T-cell (primary cell): ENCODE measurements at regions not wholly inside any gene's neighbourhood (a gene's known extent, or its start where the extent isn't known, plus 50 kb on each side); places are given as distances from the start of the nearest gene placed in this dataset.
A peak's percentile ranks its signal among the peaks of the same experiment; 100 is the strongest.

Experiments
- ATAC-seq, 4 experiments: fragments of 200-7000 bp in 3 of 4; fragments of 150-1000 bp in 1 of 4; cut with Tn5 transposase; replicated peaks in 1 of 4; 1 replicate in 3 of 4; 2 replicates in 1 of 4; pipeline ENCODE4 v1.10.0; 2021; ENCODE audit warnings: moderate library complexity in 3 of 4, mild to moderate bottlenecking in 2 of 4, moderate number of reproducible peaks in 1 of 4
- CTCF ChIA-PET, 2 donors: fragments of 300-600 bp; sonication (Branson Sonifier 250); formaldehyde crosslinking; loops; one replicate each; lab custom pipeline; 2022; ENCODE audit warnings: antibody characterized with exemption in 2 of 2; lab: Charles Lee
- POLR2A ChIA-PET, 2 donors: fragments of 300-600 bp; sonication (Branson Sonifier 250); formaldehyde crosslinking; loops; one replicate each; lab custom pipeline; 2022; ENCODE audit warnings: antibody characterized with exemption in 2 of 2; lab: Charles Lee
- DNase-seq, 35 experiments: peaks; one replicate each; pipeline versions ENCODE4 v3.0.0 to v3.0.0-alpha.2; 2013 to 2023
- H3K27ac ChIP-seq: one replicate; pipeline ENCODE4 v1.5.1; 2013; ENCODE audit warnings: low read length
- H3K27me3 ChIP-seq, 2 experiments: replicated peaks in 1 of 2; 1 replicate in 1 of 2; 2 replicates in 1 of 2; pipeline versions ENCODE4 v1.6.1 to v1.7.0; 2013; ENCODE audit warnings: low read length in 1 of 2, mixed read lengths in 1 of 2; ENCODE audit not compliant: control insufficient read depth in 2 of 2, insufficient read depth in 2 of 2; ENCODE audit errors: extremely low read depth in 1 of 2
- H3K36me3 ChIP-seq, 2 donors: 1 replicate in 1 of 2; 2 replicates in 1 of 2; pipeline versions ENCODE4 v1.6.1 to v1.7.0; 2013; ENCODE audit warnings: low read length in 1 of 2; ENCODE audit not compliant: control insufficient read depth in 2 of 2, insufficient read depth in 1 of 2; ENCODE audit errors: extremely low read depth in 1 of 2
- H3K4me1 ChIP-seq, 2 experiments: 1 replicate in 1 of 2; 2 replicates in 1 of 2; pipeline versions ENCODE4 v1.6.1 to v1.7.0; 2013; ENCODE audit warnings: low read length in 2 of 2, mixed read lengths in 1 of 2; ENCODE audit not compliant: insufficient read depth in 2 of 2, control insufficient read depth in 1 of 2; ENCODE audit errors: extremely low read depth in 1 of 2
- H3K4me3 ChIP-seq, 2 donors: 1 replicate in 1 of 2; 2 replicates in 1 of 2; pipeline versions ENCODE4 v1.5.1 to v1.7.0; 2013; ENCODE audit warnings: mild to moderate bottlenecking in 2 of 2, low read length in 1 of 2, moderate library complexity in 1 of 2; ENCODE audit not compliant: control insufficient read depth in 1 of 2; ENCODE audit errors: extremely low read depth in 1 of 2
- H3K9me3 ChIP-seq: 2 replicates; pipeline ENCODE4 v1.7.0; 2013
- H3K27ac Mint-ChIP-seq, 2 donors: one replicate each; pipeline ENCODE4 v1.8.0; 2020 to 2021; ENCODE audit warnings: mild to moderate bottlenecking in 2 of 2, mixed read lengths in 2 of 2
- H3K27me3 Mint-ChIP-seq, 2 donors: one replicate each; pipeline ENCODE4 v1.8.0; 2021 to 2022; ENCODE audit warnings: mixed read lengths in 2 of 2
- H3K36me3 Mint-ChIP-seq: one replicate; pipeline ENCODE4 v1.8.0; 2021; ENCODE audit warnings: mixed read lengths
- H3K4me1 Mint-ChIP-seq, 3 donors: one replicate each; pipeline ENCODE4 v1.8.0; 2020 to 2022; ENCODE audit warnings: mixed read lengths in 3 of 3, mild to moderate bottlenecking in 1 of 3
- H3K4me3 Mint-ChIP-seq, 3 donors: one replicate each; pipeline ENCODE4 v1.8.0; 2020 to 2022; ENCODE audit warnings: mild to moderate bottlenecking in 3 of 3, mixed read lengths in 3 of 3, moderate library complexity in 3 of 3
- H3K9me3 Mint-ChIP-seq, 3 donors: one replicate each; pipeline ENCODE4 v1.8.0; 2020 to 2022; ENCODE audit warnings: mixed read lengths in 3 of 3
- WGBS: methylation state at CpG from one replicate; pipeline ENCODE4 v1.1.5; 2013; ENCODE audit warnings: missing lambda C conversion rate; ENCODE audit not compliant: insufficient coverage; 5-methylcytosine and 5-hydroxymethylcytosine counted together

- H3K4me3 Mint-ChIP-seq: no peak overlapping the region
- CTCF ChIA-PET: interaction anchor here (0.6 to 1.6 kb wide), 14 partner anchors 11 to 403 kb away, joined by 3 to 9 read pairs (median 4); no protein-coding TSS in a partner anchor
- POLR2A ChIA-PET: interaction anchor here in 1 of 2 donors (0.6 to 1.3 kb wide), 4 partner anchors 163 to 409 kb away, joined by 3 to 7 read pairs (median 4); partner anchors contain the start of gene TNFAIP3
- H3K27me3 ChIP-seq: no peaks in the 10 kb centered on the region
- no peaks in the 10 kb centered on the region for H3K36me3 Mint-ChIP-seq
- no peak overlapping the region for H3K4me3 ChIP-seq
- peaks cover 10 to 37% of the 10 kb centered on the region in 2 experiments for H3K4me1 ChIP-seq
- H3K4me1 Mint-ChIP-seq: peaks cover 36 to 48% (median 44%) of the 10 kb centered on the region in 3 donors
- H3K27ac Mint-ChIP-seq: no peak overlapping the region
- peaks cover 0 to 6% (median 2%) of the 10 kb centered on the region in 3 donors for H3K9me3 Mint-ChIP-seq
- no peak for DNase-seq
- H3K27me3 Mint-ChIP-seq: peaks cover 2 to 5% of the 10 kb centered on the region in 2 donors
- H3K36me3 ChIP-seq: no peaks in the 10 kb centered on the region
- H3K9me3 ChIP-seq: no peaks in the 10 kb centered on the region
- ATAC-seq: no peak
- H3K27ac ChIP-seq: no peak overlapping the region
- WGBS: no CpG with 5 or more reads among the region's 5 CpGs
These were observed 162.3 kb upstream of the TNFAIP3 start for GRCh38 chr6:137704802-137705159.

DNA sequence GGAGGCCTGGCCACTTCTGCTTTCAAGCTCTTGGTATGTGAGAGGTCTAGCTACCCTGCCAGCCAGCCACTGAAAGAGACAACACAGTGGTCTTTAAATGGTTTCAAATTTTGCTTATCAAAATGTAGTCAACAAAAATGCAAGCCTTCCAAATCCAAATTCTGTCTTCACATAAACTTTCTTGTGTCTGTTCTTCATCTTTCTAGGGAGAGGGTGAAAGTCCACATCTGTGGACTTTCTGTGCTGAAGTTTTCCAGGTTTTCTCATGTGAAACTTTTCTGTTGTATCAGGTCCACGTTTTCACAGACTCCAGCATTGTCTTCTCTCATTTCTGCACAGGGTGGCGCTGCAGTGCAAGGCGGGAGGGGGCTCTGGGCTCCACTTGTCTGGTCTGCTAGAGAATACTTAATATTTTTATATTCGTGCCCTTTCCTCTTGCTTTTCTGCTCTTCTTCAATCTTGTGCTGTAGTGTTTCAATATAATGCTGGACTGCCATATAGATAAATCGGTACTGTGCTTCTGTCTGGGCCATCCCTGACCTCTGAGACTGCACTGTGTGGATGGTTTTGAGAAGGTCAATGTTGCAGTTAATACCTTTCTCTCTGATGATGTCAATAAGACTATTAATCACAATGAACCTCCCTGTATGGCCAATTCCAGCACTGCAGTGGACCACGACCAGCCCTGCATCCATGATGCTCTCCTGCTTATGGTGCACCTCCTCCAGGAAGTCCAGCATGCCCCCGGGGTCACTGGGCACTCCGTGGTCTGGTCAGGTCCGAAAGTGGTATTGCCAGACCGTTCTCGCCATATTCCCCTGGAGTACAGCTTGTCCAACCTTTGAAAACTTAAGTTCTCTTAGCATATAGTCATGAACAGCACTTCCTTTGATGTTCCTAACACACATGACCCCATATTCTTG is 161.6 kb upstream of the TNFAIP3 start:
- no peak overlapping the region for H3K27ac ChIP-seq
- peak overlapping the region; percentile 19 to 96 for H3K27ac Mint-ChIP-seq
- peak in 3 of 4 experiments; percentile 29 to 54 (median 43) for ATAC-seq
- ChIA-PET CTCF (interaction anchor here (0.6 to 1.6 kb wide), 16 partner anchors 10 to 403 kb away, joined by 3 to 9 read pairs (median 4); no protein-coding TSS in a partner anchor), POLR2A (interaction anchor here in 1 of 2 donors (0.6 to 0.8 kb wide), 4 partner anchors 93 to 408 kb away, joined by 3 to 7 read pairs (median 4); partner anchors contain the start of gene TNFAIP3)
- peaks cover 0 to 6% (median 2%) of the 10 kb centered on the region in 3 donors for H3K9me3 Mint-ChIP-seq
- H3K4me3 Mint-ChIP-seq: no peak overlapping the region
- H3K4me3 ChIP-seq: no peak overlapping the region
- H3K4me1 ChIP-seq: peaks cover 17 to 41% of the 10 kb centered on the region in 2 experiments
- H3K27me3 Mint-ChIP-seq: peaks cover 2 to 5% of the 10 kb centered on the region in 2 donors
- no peaks in the 10 kb centered on the region for H3K9me3 ChIP-seq
- 98% methylated on average over 6 of the region's 11 CpGs for WGBS
- peak; percentile 40 to 82 (median 68) for DNase-seq
- H3K36me3 ChIP-seq: no peaks in the 10 kb centered on the region
- peaks cover 2% of the 10 kb centered on the region for H3K36me3 Mint-ChIP-seq
- H3K4me1 Mint-ChIP-seq: peaks cover 42 to 54% (median 50%) of the 10 kb centered on the region in 3 donors
- no peaks in the 10 kb centered on the region for H3K27me3 ChIP-seq

DNA sequence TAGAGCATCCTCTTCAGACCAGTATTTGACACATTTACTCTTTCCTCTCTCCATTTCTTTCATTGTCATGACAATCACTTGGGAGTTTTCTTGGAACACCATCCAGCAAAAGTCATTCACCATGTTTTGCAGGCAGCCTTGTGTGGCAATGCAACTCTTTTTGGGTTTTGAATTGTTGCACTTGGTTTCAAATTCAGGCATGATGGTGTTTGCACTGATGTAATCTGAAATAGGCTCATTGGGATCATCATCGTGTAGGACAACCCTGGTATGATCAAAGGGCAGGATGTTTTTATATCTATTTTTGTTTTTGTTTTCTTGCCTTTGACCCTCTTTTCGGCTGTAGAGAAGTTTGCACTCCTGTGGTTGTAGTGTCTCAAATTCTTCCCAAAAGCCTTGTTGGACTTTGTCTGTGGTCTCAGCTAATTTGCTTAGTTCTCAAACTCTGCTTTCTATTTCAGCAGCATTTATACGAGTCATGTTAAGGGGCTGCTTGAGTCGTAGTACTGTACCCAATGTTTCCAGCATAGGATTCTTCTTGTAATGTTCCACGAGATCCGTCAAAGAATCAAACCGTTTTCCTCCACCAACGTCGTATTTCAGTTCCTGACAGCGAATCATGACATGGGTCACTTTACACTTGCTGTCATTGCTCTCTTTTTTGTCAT is 160.8 kb upstream of the TNFAIP3 start:
- Histone ChIP-seq H3K9me3 (no peaks in the 10 kb centered on the region), H3K27ac (peak overlapping the region; percentile 90), H3K4me3 (no peak overlapping the region), H3K36me3 (no peaks in the 10 kb centered on the region), H3K4me1 (peaks cover 19 to 48% of the 10 kb centered on the region in 2 experiments), H3K27me3 (no peaks in the 10 kb centered on the region)
- CTCF ChIA-PET: interaction anchor here (0.6 to 1.3 kb wide), 10 partner anchors 89 to 269 kb away, joined by 3 to 7 read pairs (median 4); no protein-coding TSS in a partner anchor
- DNase-seq: no peak
- 62% methylated on average over 8 of the region's 10 CpGs for WGBS
- Mint-ChIP-seq H3K9me3 (peaks cover 2 to 6% (median 2%) of the 10 kb centered on the region in 3 donors), H3K36me3 (peaks cover 3% of the 10 kb centered on the region), H3K4me1 (peaks cover 45 to 59% (median 56%) of the 10 kb centered on the region in 3 donors), H3K27ac (peak overlapping the region; percentile 96 to 98), H3K27me3 (peaks cover 2 to 5% of the 10 kb centered on the region in 2 donors), H3K4me3 (no peak overlapping the region)
- ATAC-seq: no peak
- POLR2A ChIA-PET: interaction anchor here (0.6 to 1.1 kb wide), 5 partner anchors 10 to 551 kb away, joined by 3 to 6 read pairs (median 3); partner anchors contain the start of gene TNFAIP3 (in 1 of the 2)

DNA sequence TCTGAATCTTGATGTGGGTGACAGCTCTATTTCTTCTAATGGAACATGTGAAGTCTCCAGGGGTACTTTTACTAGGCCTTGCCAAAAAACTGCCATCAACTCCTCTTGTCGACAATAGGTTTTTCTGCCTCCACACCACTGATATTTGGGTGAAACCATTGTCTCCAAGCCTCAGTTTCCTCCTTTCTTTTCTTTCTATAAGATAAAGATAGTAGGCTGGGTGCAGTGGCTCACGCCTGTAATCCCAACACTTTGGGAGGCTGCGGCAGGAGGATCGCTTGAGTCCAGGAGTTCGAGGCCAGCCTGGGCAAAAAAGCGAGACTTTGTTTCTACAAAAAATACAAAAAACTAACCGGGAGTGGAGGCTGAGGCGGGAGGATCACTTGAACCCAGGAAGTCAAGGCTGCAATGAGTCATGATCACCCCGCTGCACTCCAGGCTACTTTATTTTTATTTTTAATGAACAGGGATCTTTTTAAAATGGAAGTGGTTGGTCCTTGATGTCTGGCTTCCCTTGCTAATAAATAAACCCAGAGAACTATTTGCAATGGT is 159.9 kb upstream of the TNFAIP3 start:
- Mint-ChIP-seq H3K36me3 (peaks cover 3% of the 10 kb centered on the region), H3K4me3 (peak overlapping the region in 2 of 3 donors; percentile 7 to 44), H3K27me3 (no peaks in the 10 kb centered on the region), H3K4me1 (peaks cover 45 to 66% (median 57%) of the 10 kb centered on the region in 3 donors), H3K27ac (peak overlapping the region; percentile 96 to 98), H3K9me3 (peaks cover 2 to 8% (median 6%) of the 10 kb centered on the region in 3 donors)
- ChIA-PET POLR2A (interaction anchor here (0.6 to 2.4 kb wide), 13 partner anchors 9 to 552 kb away, joined by 3 to 86 read pairs (median 5); partner anchors contain the start of gene TNFAIP3 (in 1 of the 2)), CTCF (interaction anchor here (0.6 to 2.0 kb wide), 18 partner anchors 9 to 270 kb away, joined by 3 to 52 read pairs (median 4); partner anchors contain the start of gene TNFAIP3 (in 1 of the 2))
- Histone ChIP-seq H3K27ac (peak overlapping the region; percentile 90), H3K4me1 (peaks cover 19 to 48% of the 10 kb centered on the region in 2 experiments), H3K27me3 (no peaks in the 10 kb centered on the region), H3K36me3 (no peaks in the 10 kb centered on the region), H3K9me3 (no peaks in the 10 kb centered on the region), H3K4me3 (no peak overlapping the region)
- no CpG with 5 or more reads among the region's 9 CpGs for WGBS
- ATAC-seq (no peak), DNase-seq (no peak)

DNA sequence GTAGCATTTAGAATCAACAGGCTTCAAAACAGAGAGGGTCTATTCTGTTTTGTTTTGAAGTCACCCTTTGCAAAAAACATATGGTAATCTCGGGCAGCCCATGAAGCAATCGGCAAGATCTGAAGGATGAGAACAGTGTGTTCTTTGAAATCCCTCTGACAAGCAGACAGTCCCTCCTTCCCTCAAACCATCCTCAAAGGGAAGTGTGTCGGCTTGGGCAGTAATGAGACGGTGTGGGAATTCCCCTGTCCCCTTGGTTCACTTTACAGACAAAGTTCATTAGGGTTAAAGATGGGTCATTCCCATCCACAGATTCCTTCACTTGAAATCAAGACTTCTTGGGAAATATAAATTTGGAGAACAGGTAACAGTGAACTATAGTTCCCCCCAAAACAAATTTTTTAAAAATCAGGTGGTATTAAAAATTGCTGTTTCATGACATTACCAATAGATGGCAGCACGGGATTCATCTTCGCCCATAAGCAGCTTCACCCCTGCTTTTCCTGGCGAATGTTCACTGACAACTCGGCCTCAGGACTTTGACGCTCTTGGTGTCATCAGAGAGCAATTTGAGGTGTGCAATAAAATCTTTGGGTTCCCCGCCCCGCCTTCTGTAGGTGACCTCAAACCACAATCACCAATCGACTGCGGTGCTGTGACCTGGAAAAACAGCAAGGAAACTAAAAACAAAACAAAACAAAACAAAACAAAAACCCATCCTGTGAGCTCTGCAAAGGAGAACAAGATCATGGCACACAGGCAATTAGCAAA is 159.3 kb upstream of the TNFAIP3 start:
- Mint-ChIP-seq H3K4me1 (peaks cover 45 to 68% (median 57%) of the 10 kb centered on the region in 3 donors), H3K27me3 (no peaks in the 10 kb centered on the region), H3K9me3 (peaks cover 2 to 8% (median 6%) of the 10 kb centered on the region in 3 donors), H3K4me3 (peak overlapping the region; percentile 44 to 71 (median 55)), H3K27ac (peak overlapping the region; percentile 96 to 98), H3K36me3 (peaks cover 3% of the 10 kb centered on the region)
- no peaks in the 10 kb centered on the region for H3K9me3 ChIP-seq
- H3K36me3 ChIP-seq: no peaks in the 10 kb centered on the region
- no CpG with 5 or more reads among the region's 13 CpGs for WGBS
- peak; percentile 57 to 96 (median 88) for DNase-seq
- peak overlapping the region; percentile 90 for H3K27ac ChIP-seq
- peak; percentile 76 to 83 (median 80) for ATAC-seq
- CTCF ChIA-PET: interaction anchor here (0.5 to 2.0 kb wide), 31 partner anchors 9 to 748 kb away, joined by 3 to 52 read pairs (median 4); partner anchors contain the start of gene TNFAIP3 (in 1 of the 2)
- H3K4me3 ChIP-seq: no peak overlapping the region
- H3K27me3 ChIP-seq: no peaks in the 10 kb centered on the region
- POLR2A ChIA-PET: interaction anchor here (0.5 to 2.4 kb wide), 20 partner anchors 9 to 268 kb away, joined by 3 to 86 read pairs (median 4); partner anchors contain the start of gene TNFAIP3 (in 1 of the 2)
- peaks cover 19 to 48% of the 10 kb centered on the region in 2 experiments for H3K4me1 ChIP-seq
